Testis (tissue), 2 donors: ENCODE measurements at regions not wholly inside any gene's neighbourhood (a gene's known extent, or its start where the extent isn't known, plus 50 kb on each side); places are given as distances from the start of the nearest gene placed in this dataset.

Source experiments
- POLR2A ChIP-seq: fragments of 450-650 bp; IDR thresholded peaks from one replicate; pipeline ENCODE4 v1.6.1; 2017; ENCODE audit warnings: antibody characterized with exemption, mild to moderate bottlenecking, moderate library complexity
- TF ChIP-seq, protein P1 (sequence below), 3 experiments: fragments of 450-650 bp in 2 of 3; fragments of 200-600 bp in 1 of 3; sonication (generic) in 1 of 3; IDR thresholded peaks; one replicate each; pipeline ENCODE4 v1.5.1; 2016 to 2019; ENCODE audit warnings: antibody characterized with exemption in 3 of 3, mild to moderate bottlenecking in 2 of 3, moderate library complexity in 1 of 3

DNA sequence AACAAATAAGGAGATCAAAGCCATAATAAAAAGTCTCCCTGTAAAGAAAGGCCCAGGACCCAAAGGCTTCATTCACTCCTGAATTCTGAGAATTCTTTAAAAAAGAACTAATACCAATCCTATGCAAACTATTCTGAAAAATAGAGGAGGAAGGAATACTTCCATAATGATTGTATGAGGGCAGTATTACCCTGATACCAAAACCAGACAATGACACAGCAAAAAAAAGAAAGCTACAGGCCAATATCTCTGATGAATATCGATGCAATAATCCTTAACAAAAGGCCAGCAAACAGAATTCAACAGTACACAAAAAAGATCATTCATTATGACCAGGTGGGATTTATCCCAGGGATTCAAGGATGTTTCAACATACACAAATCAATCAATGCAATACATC, 457.8 kb upstream of the FBXO33 start:
- TF ChIP-seq, protein P1, sequence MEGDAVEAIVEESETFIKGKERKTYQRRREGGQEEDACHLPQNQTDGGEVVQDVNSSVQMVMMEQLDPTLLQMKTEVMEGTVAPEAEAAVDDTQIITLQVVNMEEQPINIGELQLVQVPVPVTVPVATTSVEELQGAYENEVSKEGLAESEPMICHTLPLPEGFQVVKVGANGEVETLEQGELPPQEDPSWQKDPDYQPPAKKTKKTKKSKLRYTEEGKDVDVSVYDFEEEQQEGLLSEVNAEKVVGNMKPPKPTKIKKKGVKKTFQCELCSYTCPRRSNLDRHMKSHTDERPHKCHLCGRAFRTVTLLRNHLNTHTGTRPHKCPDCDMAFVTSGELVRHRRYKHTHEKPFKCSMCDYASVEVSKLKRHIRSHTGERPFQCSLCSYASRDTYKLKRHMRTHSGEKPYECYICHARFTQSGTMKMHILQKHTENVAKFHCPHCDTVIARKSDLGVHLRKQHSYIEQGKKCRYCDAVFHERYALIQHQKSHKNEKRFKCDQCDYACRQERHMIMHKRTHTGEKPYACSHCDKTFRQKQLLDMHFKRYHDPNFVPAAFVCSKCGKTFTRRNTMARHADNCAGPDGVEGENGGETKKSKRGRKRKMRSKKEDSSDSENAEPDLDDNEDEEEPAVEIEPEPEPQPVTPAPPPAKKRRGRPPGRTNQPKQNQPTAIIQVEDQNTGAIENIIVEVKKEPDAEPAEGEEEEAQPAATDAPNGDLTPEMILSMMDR (IDR thresholded peaks at IDR 0.05), result no peak
- no peak for TF ChIP-seq POLR2A
